ENCODE measurements at regions not wholly inside any gene's neighbourhood (a gene's known extent, or its start where the extent isn't known, plus 50 kb on each side); places are given as distances from the start of the nearest gene placed in this dataset.

DNA sequence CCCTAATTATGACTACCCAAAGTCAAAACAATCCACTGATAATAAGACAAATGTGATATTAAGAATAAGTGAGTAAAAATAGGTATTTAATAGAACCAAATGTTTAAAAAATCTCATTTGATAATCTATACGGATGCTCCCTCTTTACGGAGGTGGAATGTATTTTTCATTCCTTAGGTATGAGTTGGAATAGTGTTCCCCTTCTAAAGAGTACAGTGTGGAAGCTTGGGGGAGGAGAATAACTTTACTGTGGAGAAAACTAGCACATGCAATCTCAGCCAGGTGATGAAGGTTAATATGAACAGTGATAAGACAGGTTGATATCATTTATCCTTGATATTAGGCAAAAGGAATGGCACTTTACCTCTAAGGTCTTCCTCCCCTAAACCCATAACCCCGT is 74.6 kb downstream of the GPR88 start:
- CTCF ChIA-PET, result no interaction called here
- H3K27me3 Mint-ChIP-seq (ENCODE audit: unreplicated experiment), result no peaks in the 10 kb centered on the region
- H3K36me3 Mint-ChIP-seq (ENCODE audit: insufficient read depth, unreplicated experiment), result no peaks in the 10 kb centered on the region
- no peak overlapping the region for H3K4me3 Mint-ChIP-seq (ENCODE audit: low read depth, unreplicated experiment)
- BruUV-seq (replicated peaks), result no TSS peak
- H3K4me1 Mint-ChIP-seq (ENCODE audit: low read depth, unreplicated experiment), result peaks cover 9% of the 10 kb centered on the region
- H3K9me3 Mint-ChIP-seq (ENCODE audit: low read depth, unreplicated experiment), result no peaks in the 10 kb centered on the region
- intact Hi-C loops (cut with micrococcal nuclease; ENCODE audit: unreplicated experiment), result no loop called here
- TF ChIP-seq, protein P1, sequence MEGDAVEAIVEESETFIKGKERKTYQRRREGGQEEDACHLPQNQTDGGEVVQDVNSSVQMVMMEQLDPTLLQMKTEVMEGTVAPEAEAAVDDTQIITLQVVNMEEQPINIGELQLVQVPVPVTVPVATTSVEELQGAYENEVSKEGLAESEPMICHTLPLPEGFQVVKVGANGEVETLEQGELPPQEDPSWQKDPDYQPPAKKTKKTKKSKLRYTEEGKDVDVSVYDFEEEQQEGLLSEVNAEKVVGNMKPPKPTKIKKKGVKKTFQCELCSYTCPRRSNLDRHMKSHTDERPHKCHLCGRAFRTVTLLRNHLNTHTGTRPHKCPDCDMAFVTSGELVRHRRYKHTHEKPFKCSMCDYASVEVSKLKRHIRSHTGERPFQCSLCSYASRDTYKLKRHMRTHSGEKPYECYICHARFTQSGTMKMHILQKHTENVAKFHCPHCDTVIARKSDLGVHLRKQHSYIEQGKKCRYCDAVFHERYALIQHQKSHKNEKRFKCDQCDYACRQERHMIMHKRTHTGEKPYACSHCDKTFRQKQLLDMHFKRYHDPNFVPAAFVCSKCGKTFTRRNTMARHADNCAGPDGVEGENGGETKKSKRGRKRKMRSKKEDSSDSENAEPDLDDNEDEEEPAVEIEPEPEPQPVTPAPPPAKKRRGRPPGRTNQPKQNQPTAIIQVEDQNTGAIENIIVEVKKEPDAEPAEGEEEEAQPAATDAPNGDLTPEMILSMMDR (IDR thresholded peaks at IDR 0.05; ENCODE audit: unreplicated experiment), result no peak
- no peak for DNase-seq
- H3K27ac Mint-ChIP-seq (ENCODE audit: unreplicated experiment), result no peak overlapping the region

DNA sequence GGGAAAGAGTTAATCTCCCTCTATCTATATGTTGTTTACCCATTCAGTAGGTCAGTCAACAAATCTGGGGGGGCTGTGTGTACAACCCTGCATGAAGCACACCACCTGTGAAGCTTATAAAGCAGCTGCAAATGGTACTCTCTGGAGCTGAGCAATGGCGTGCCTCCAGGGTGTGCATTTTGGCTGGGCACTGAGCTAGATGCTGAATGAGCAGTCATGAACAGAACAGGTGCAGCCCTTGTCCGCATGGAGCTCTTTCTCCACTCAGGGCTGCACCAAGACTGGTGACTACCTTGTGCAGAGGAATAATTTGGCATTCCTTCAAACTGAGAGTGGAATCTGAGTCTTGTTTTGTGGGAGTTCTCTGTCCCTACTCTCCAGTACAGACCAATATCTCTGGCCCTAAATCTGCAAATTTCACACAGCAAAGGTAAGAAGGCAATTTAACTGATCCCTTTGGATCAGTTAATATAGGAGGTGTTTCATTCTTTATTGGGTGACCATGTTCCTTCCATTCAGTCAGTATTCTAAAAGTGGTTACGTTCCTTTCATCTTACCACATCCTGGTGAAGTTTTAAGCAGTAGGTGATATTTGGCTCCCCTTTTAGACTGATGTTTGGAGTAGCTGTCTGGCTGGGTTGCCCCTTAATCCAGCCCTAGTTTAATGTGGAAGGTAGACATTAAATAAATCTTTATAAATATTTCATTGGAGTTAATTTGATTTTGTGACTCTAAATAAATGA is 76.0 kb downstream of the GPR88 start:
- H3K36me3 Mint-ChIP-seq (ENCODE audit: insufficient read depth, unreplicated experiment), result no peaks in the 10 kb centered on the region
- CTCF ChIA-PET, result no interaction called here
- H3K4me3 Mint-ChIP-seq (ENCODE audit: low read depth, unreplicated experiment), result no peak overlapping the region
- H3K9me3 Mint-ChIP-seq (ENCODE audit: low read depth, unreplicated experiment), result peaks cover 5% of the 10 kb centered on the region
- peaks cover 9% of the 10 kb centered on the region for H3K4me1 Mint-ChIP-seq (ENCODE audit: low read depth, unreplicated experiment)
- H3K27me3 Mint-ChIP-seq (ENCODE audit: unreplicated experiment), result no peaks in the 10 kb centered on the region
- TF ChIP-seq, protein P1 (IDR thresholded peaks at IDR 0.05; ENCODE audit: unreplicated experiment), result no peak
- DNase-seq, result no peak
- BruUV-seq (replicated peaks), result no TSS peak
- H3K27ac Mint-ChIP-seq (ENCODE audit: unreplicated experiment), result no peak overlapping the region
- intact Hi-C loops (cut with micrococcal nuclease; ENCODE audit: unreplicated experiment), result no loop called here

DNA sequence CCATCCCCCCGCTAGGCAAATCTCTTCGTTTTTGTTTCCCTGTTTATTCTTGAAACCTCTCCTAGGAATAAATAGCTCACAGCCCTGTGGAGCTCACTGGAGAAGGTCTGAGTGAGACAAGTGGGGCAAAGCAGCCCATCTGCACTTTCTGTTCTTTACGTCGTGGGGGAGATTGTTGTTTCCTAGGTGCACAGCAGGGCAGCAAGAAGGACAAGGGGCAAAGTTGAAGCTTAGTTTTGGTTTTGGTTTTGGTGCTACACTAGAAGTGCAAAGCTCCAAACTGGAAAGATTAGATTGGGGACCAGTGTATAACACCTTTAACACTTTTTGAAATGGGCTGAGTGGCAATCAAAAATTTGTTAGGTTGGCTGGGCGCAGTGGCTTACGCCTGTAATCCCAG is 76.6 kb downstream of the GPR88 start:
- Mint-ChIP-seq H3K9me3 (ENCODE audit: low read depth, unreplicated experiment) (peaks cover 6% of the 10 kb centered on the region), H3K36me3 (ENCODE audit: insufficient read depth, unreplicated experiment) (no peaks in the 10 kb centered on the region), H3K27ac (ENCODE audit: unreplicated experiment) (no peak overlapping the region), H3K4me1 (ENCODE audit: low read depth, unreplicated experiment) (peaks cover 9% of the 10 kb centered on the region), H3K27me3 (ENCODE audit: unreplicated experiment) (no peaks in the 10 kb centered on the region), H3K4me3 (ENCODE audit: low read depth, unreplicated experiment) (no peak overlapping the region)
- TF ChIP-seq, protein P1 (IDR thresholded peaks at IDR 0.05; ENCODE audit: unreplicated experiment), result no peak
- BruUV-seq (replicated peaks), result no TSS peak
- intact Hi-C loops (cut with micrococcal nuclease; ENCODE audit: unreplicated experiment), result no loop called here
- CTCF ChIA-PET, result no interaction called here
- no peak for DNase-seq

DNA sequence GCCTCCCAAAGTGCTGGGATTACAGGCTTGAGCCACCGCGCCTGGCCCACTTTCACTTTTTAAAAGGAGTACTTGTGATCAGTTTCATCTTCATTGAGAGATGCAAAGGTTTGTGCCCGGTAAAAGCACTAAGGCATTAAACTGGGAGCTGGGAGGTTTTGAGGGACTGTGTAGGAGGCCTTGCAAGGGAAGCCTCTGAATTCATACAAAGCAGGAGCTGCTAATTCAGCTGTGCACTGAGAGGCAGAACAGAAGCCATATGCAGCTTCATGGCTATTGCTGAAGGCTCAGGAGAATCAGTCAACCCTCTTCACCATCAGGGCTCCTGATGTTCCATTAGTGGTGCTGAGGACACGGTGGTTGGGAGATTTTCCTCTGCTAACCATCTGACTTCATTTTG is 77.7 kb downstream of the GPR88 start:
- DNase-seq, result no peak
- Mint-ChIP-seq H3K4me3 (ENCODE audit: low read depth, unreplicated experiment) (no peak overlapping the region), H3K36me3 (ENCODE audit: insufficient read depth, unreplicated experiment) (no peaks in the 10 kb centered on the region), H3K27ac (ENCODE audit: unreplicated experiment) (no peak overlapping the region), H3K27me3 (ENCODE audit: unreplicated experiment) (no peaks in the 10 kb centered on the region), H3K4me1 (ENCODE audit: low read depth, unreplicated experiment) (peaks cover 9% of the 10 kb centered on the region), H3K9me3 (ENCODE audit: low read depth, unreplicated experiment) (peaks cover 7% of the 10 kb centered on the region)
- CTCF ChIA-PET, result interaction anchor here (0.7 kb wide), 1 partner anchor 72 kb away, joined by 3 read pairs; no protein-coding TSS in a partner anchor
- intact Hi-C loops (cut with micrococcal nuclease; ENCODE audit: unreplicated experiment), result no loop called here
- TF ChIP-seq, protein P1 (IDR thresholded peaks at IDR 0.05; ENCODE audit: unreplicated experiment), result no peak
- no TSS peak for BruUV-seq (replicated peaks)

Measured in Calu3 (cell line).